Bronchial epithelial cell (primary cell): ENCODE measurements at regions not wholly inside any gene's neighbourhood (a gene's known extent, or its start where the extent isn't known, plus 50 kb on each side); places are given as distances from the start of the nearest gene placed in this dataset.

Source experiments
- DNase-seq: peaks from one replicate; pipeline ENCODE4 v3.0.0-alpha.2; 2010; ENCODE audit warnings: low read depth
- FAIRE-seq: peaks from 2 replicates; lab custom pipeline; 2011; peaks lifted over from hg19 to GRCh38; lab: Jason Lieb, UNC
- H3K27me3 ChIP-seq: 2 replicates; pipeline ENCODE4 v1.5.1; 2011; ENCODE audit warnings: low read length; ENCODE audit not compliant: control insufficient read depth, insufficient read depth
- H3K36me3 ChIP-seq: 2 replicates; pipeline ENCODE4 v1.5.1; 2011; ENCODE audit warnings: low read length; ENCODE audit not compliant: control insufficient read depth, insufficient read depth
- H3K4me3 ChIP-seq: 2 replicates; pipeline ENCODE4 v1.5.1; 2011; ENCODE audit warnings: mild to moderate bottlenecking, low read depth, low read length, control low read depth
- CTCF ChIP-seq: IDR thresholded peaks from 2 replicates; pipeline ENCODE4 v1.5.1; 2011; ENCODE audit warnings: mild to moderate bottlenecking, moderate library complexity, low read length, control low read depth, inconsistent platforms; ENCODE audit not compliant: insufficient read depth, severe bottlenecking

- Histone ChIP-seq H3K27me3 (no peaks in the 10 kb centered on the region), H3K36me3 (no peaks in the 10 kb centered on the region), H3K4me3 (no peak overlapping the region)
- peak; percentile 12 for DNase-seq
- no peak for TF ChIP-seq CTCF
- FAIRE-seq, result peak; percentile 84
Observed at GRCh38 chr1:95353194-95353593, 119.2 kb downstream of the RWDD3 start.

GRCh38 chr1:95364546-95364945 lies 130.5 kb downstream of the RWDD3 start:
- Histone ChIP-seq H3K27me3 (no peaks in the 10 kb centered on the region), H3K4me3 (no peak overlapping the region), H3K36me3 (no peaks in the 10 kb centered on the region)
- no peak for DNase-seq
- FAIRE-seq, result no peak
- TF ChIP-seq CTCF, result no peak

GRCh38 chr1:95366498-95366897 lies 132.5 kb downstream of the RWDD3 start:
- TF ChIP-seq CTCF, result no peak
- Histone ChIP-seq H3K4me3 (no peak overlapping the region), H3K36me3 (no peaks in the 10 kb centered on the region), H3K27me3 (no peaks in the 10 kb centered on the region)
- FAIRE-seq (no peak), DNase-seq (no peak)

- H3K27me3 ChIP-seq, result no peaks in the 10 kb centered on the region
- no peaks in the 10 kb centered on the region for H3K36me3 ChIP-seq
- H3K4me3 ChIP-seq, result no peak overlapping the region
- TF ChIP-seq CTCF, result no peak
- DNase-seq (no peak), FAIRE-seq (no peak)
Observed at GRCh38 chr1:95368178-95368577, 134.2 kb downstream of the RWDD3 start.

- no peaks in the 10 kb centered on the region for H3K36me3 ChIP-seq
- no peaks in the 10 kb centered on the region for H3K27me3 ChIP-seq
- H3K4me3 ChIP-seq, result no peak overlapping the region
- TF ChIP-seq CTCF, result no peak
- DNase-seq, result no peak
- FAIRE-seq, result no peak
Observed at GRCh38 chr1:95369985-95370690, 136.1 kb downstream of the RWDD3 start.
